ENCODE measurements at regions not wholly inside any gene's neighbourhood (a gene's known extent, or its start where the extent isn't known, plus 50 kb on each side); places are given as distances from the start of the nearest gene placed in this dataset.

GRCh38 chr5:35282810-35283209 is 52.5 kb upstream of the PRLR start:
- Mint-ChIP-seq H3K9me3 (peaks cover 5% of the 10 kb centered on the region), H3K36me3 (ENCODE audit: low read depth) (no peaks in the 10 kb centered on the region), H3K27me3 (no peaks in the 10 kb centered on the region), H3K4me3 (no peak overlapping the region), H3K27ac (no peak overlapping the region), H3K4me1 (no peaks in the 10 kb centered on the region)
- intact Hi-C loops (cut with micrococcal nuclease) = no loop called here
- ATAC-seq (ENCODE audit: low read depth) (no peak), DNase-seq (no peak)
- TF ChIP-seq, protein P1, sequence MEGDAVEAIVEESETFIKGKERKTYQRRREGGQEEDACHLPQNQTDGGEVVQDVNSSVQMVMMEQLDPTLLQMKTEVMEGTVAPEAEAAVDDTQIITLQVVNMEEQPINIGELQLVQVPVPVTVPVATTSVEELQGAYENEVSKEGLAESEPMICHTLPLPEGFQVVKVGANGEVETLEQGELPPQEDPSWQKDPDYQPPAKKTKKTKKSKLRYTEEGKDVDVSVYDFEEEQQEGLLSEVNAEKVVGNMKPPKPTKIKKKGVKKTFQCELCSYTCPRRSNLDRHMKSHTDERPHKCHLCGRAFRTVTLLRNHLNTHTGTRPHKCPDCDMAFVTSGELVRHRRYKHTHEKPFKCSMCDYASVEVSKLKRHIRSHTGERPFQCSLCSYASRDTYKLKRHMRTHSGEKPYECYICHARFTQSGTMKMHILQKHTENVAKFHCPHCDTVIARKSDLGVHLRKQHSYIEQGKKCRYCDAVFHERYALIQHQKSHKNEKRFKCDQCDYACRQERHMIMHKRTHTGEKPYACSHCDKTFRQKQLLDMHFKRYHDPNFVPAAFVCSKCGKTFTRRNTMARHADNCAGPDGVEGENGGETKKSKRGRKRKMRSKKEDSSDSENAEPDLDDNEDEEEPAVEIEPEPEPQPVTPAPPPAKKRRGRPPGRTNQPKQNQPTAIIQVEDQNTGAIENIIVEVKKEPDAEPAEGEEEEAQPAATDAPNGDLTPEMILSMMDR (IDR thresholded peaks at IDR 0.05) = no peak
- CTCF ChIA-PET = no interaction called here
- POLR2A ChIA-PET = no interaction called here

DNA sequence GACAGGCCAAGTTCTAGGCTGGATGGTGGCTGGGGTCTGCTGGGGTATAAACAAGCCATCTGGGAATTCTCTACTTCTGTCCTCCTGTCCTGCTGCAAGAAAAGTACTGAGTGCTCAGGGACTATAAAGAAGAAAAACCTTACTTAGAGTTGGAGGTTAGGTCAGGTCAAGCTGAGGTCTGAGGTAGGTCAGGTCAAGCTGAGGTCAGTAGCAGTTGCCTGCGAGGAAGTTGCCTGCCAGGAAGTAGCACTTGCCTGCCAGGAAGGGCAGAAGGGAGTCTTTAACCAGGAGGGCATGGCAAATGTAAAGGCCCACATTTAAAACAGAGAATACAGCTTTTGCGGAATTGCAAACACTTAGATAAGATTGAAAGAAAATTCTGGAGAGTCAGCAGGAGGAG is 51.3 kb upstream of the PRLR start:
- no peak overlapping the region for H3K27ac Mint-ChIP-seq
- ChIA-PET CTCF (no interaction called here), POLR2A (no interaction called here)
- intact Hi-C loops (cut with micrococcal nuclease) = no loop called here
- DNase-seq (no peak), ATAC-seq (ENCODE audit: low read depth) (no peak)
- no peak overlapping the region for H3K4me3 Mint-ChIP-seq
- H3K9me3 Mint-ChIP-seq = peaks cover 5% of the 10 kb centered on the region
- no peaks in the 10 kb centered on the region for H3K4me1 Mint-ChIP-seq
- no peaks in the 10 kb centered on the region for H3K36me3 Mint-ChIP-seq (ENCODE audit: low read depth)
- no peaks in the 10 kb centered on the region for H3K27me3 Mint-ChIP-seq
- TF ChIP-seq, protein P1 (IDR thresholded peaks at IDR 0.05) = no peak

Data from activated B cell treated with CpG ODN at 0.5 μM for 24 hours (primary cell).